ENCODE measurements at regions not wholly inside any gene's neighbourhood (a gene's known extent, or its start where the extent isn't known, plus 50 kb on each side); places are given as distances from the start of the nearest gene placed in this dataset.

GRCh38 chr9:96183751-96184150 is 118.2 kb downstream of the HSD17B3 start:
- DNase-seq = no peak
- Histone ChIP-seq H3K4me3 (ENCODE audit: insufficient read depth, low read depth, low read length) (no peak overlapping the region), H3K36me3 (replicated peaks; ENCODE audit: control insufficient read depth, insufficient read depth, low read length) (no peaks in the 10 kb centered on the region), H3K27me3 (ENCODE audit: control insufficient read depth, insufficient read depth, low read length) (no peaks in the 10 kb centered on the region)

GRCh38 chr9:96178153-96178552 is 123.8 kb downstream of the HSD17B3 start:
- Histone ChIP-seq H3K36me3 (replicated peaks; ENCODE audit: control insufficient read depth, insufficient read depth, low read length) (no peaks in the 10 kb centered on the region), H3K27me3 (ENCODE audit: control insufficient read depth, insufficient read depth, low read length) (no peaks in the 10 kb centered on the region), H3K4me3 (ENCODE audit: insufficient read depth, low read depth, low read length) (no peak overlapping the region)
- DNase-seq = no peak

- no peak for DNase-seq
- H3K4me3 ChIP-seq (ENCODE audit: insufficient read depth, low read depth, low read length) = no peak overlapping the region
- H3K36me3 ChIP-seq (replicated peaks; ENCODE audit: control insufficient read depth, insufficient read depth, low read length) = no peaks in the 10 kb centered on the region
- no peaks in the 10 kb centered on the region for H3K27me3 ChIP-seq (ENCODE audit: control insufficient read depth, insufficient read depth, low read length)
Measured at GRCh38 chr9:96177719-96178028, 124.3 kb downstream of the HSD17B3 start.

GRCh38 chr9:96177005-96177718 is 124.8 kb downstream of the HSD17B3 start:
- no peak overlapping the region for H3K4me3 ChIP-seq (ENCODE audit: insufficient read depth, low read depth, low read length)
- H3K36me3 ChIP-seq (replicated peaks; ENCODE audit: control insufficient read depth, insufficient read depth, low read length) = no peaks in the 10 kb centered on the region
- peak; percentile 67 for DNase-seq
- no peaks in the 10 kb centered on the region for H3K27me3 ChIP-seq (ENCODE audit: control insufficient read depth, insufficient read depth, low read length)

GRCh38 chr9:96175796-96176195 is 126.2 kb downstream of the HSD17B3 start:
- no peaks in the 10 kb centered on the region for H3K27me3 ChIP-seq (ENCODE audit: control insufficient read depth, insufficient read depth, low read length)

GRCh38 chr9:96175001-96175400 is 127.0 kb downstream of the HSD17B3 start:
- Histone ChIP-seq H3K27me3 (ENCODE audit: control insufficient read depth, insufficient read depth, low read length) (no peaks in the 10 kb centered on the region), H3K4me3 (ENCODE audit: insufficient read depth, low read depth, low read length) (no peak overlapping the region), H3K36me3 (replicated peaks; ENCODE audit: control insufficient read depth, insufficient read depth, low read length) (no peaks in the 10 kb centered on the region)
- DNase-seq = no peak

More at GRCh38 chr9:96175796-96176195, 126.2 kb downstream of the HSD17B3 start:
- Histone ChIP-seq H3K4me3 (ENCODE audit: insufficient read depth, low read depth, low read length) (no peak overlapping the region), H3K36me3 (replicated peaks; ENCODE audit: control insufficient read depth, insufficient read depth, low read length) (no peaks in the 10 kb centered on the region)
- DNase-seq = no peak

- Histone ChIP-seq H3K36me3 (replicated peaks; ENCODE audit: control insufficient read depth, insufficient read depth, low read length) (no peaks in the 10 kb centered on the region), H3K4me3 (ENCODE audit: insufficient read depth, low read depth, low read length) (no peak overlapping the region), H3K27me3 (ENCODE audit: control insufficient read depth, insufficient read depth, low read length) (no peaks in the 10 kb centered on the region)
- DNase-seq = no peak
Measured at GRCh38 chr9:96174371-96174770, 127.6 kb downstream of the HSD17B3 start.

GRCh38 chr9:96173640-96174039 is 128.3 kb downstream of the HSD17B3 start:
- H3K4me3 ChIP-seq (ENCODE audit: insufficient read depth, low read depth, low read length) = no peak overlapping the region
- no peak for DNase-seq
- H3K27me3 ChIP-seq (ENCODE audit: control insufficient read depth, insufficient read depth, low read length) = no peaks in the 10 kb centered on the region
- no peaks in the 10 kb centered on the region for H3K36me3 ChIP-seq (replicated peaks; ENCODE audit: control insufficient read depth, insufficient read depth, low read length)

GRCh38 chr9:96172797-96173196 is 129.2 kb downstream of the HSD17B3 start:
- no peaks in the 10 kb centered on the region for H3K36me3 ChIP-seq (replicated peaks; ENCODE audit: control insufficient read depth, insufficient read depth, low read length)
- no peak for DNase-seq
- H3K4me3 ChIP-seq (ENCODE audit: insufficient read depth, low read depth, low read length) = no peak overlapping the region
- no peaks in the 10 kb centered on the region; the same call in 1 of the 2 replicates for H3K27me3 ChIP-seq (ENCODE audit: control insufficient read depth, insufficient read depth, low read length)

GRCh38 chr9:96171728-96172127 is 130.2 kb downstream of the HSD17B3 start:
- Histone ChIP-seq H3K36me3 (replicated peaks; ENCODE audit: control insufficient read depth, insufficient read depth, low read length) (no peaks in the 10 kb centered on the region), H3K4me3 (ENCODE audit: insufficient read depth, low read depth, low read length) (no peak overlapping the region), H3K27me3 (ENCODE audit: control insufficient read depth, insufficient read depth, low read length) (no peaks in the 10 kb centered on the region; the same call in 1 of the 2 replicates)
- DNase-seq = no peak

GRCh38 chr9:96169901-96170300 is 132.1 kb downstream of the HSD17B3 start:
- Histone ChIP-seq H3K27me3 (ENCODE audit: control insufficient read depth, insufficient read depth, low read length) (no peaks in the 10 kb centered on the region; the same call in 1 of the 2 replicates), H3K4me3 (ENCODE audit: insufficient read depth, low read depth, low read length) (no peak overlapping the region), H3K36me3 (replicated peaks; ENCODE audit: control insufficient read depth, insufficient read depth, low read length) (no peaks in the 10 kb centered on the region)
- peak; percentile 49 for DNase-seq

- Histone ChIP-seq H3K27me3 (ENCODE audit: control insufficient read depth, insufficient read depth, low read length) (no peaks in the 10 kb centered on the region; the same call in 1 of the 2 replicates), H3K4me3 (ENCODE audit: insufficient read depth, low read depth, low read length) (peak overlapping the region; percentile 4; the same call in 1 of the 2 replicates), H3K36me3 (replicated peaks; ENCODE audit: control insufficient read depth, insufficient read depth, low read length) (no peaks in the 10 kb centered on the region)
- DNase-seq = peak; percentile 89
Measured at GRCh38 chr9:96169484-96169883, 132.5 kb downstream of the HSD17B3 start.

- Histone ChIP-seq H3K36me3 (replicated peaks; ENCODE audit: control insufficient read depth, insufficient read depth, low read length) (no peaks in the 10 kb centered on the region), H3K27me3 (ENCODE audit: control insufficient read depth, insufficient read depth, low read length) (no peaks in the 10 kb centered on the region; the same call in 1 of the 2 replicates), H3K4me3 (ENCODE audit: insufficient read depth, low read depth, low read length) (no peak overlapping the region)
- DNase-seq = no peak
Measured at GRCh38 chr9:96168882-96169281, 133.1 kb downstream of the HSD17B3 start.

- Histone ChIP-seq H3K4me3 (ENCODE audit: insufficient read depth, low read depth, low read length) (no peak overlapping the region), H3K27me3 (ENCODE audit: control insufficient read depth, insufficient read depth, low read length) (no peaks in the 10 kb centered on the region; the same call in 1 of the 2 replicates), H3K36me3 (replicated peaks; ENCODE audit: control insufficient read depth, insufficient read depth, low read length) (no peaks in the 10 kb centered on the region)
- no peak for DNase-seq
Measured at GRCh38 chr9:96167011-96167410, 135.0 kb downstream of the HSD17B3 start.

- Histone ChIP-seq H3K27me3 (ENCODE audit: control insufficient read depth, insufficient read depth, low read length) (no peaks in the 10 kb centered on the region; the same call in 1 of the 2 replicates), H3K36me3 (replicated peaks; ENCODE audit: control insufficient read depth, insufficient read depth, low read length) (no peaks in the 10 kb centered on the region), H3K4me3 (ENCODE audit: insufficient read depth, low read depth, low read length) (no peak overlapping the region)
- no peak for DNase-seq
Measured at GRCh38 chr9:96164268-96164683, 137.7 kb downstream of the HSD17B3 start.
